Mucosa of descending colon (tissue), 3 donors: ENCODE measurements at regions not wholly inside any gene's neighbourhood (a gene's known extent, or its start where the extent isn't known, plus 50 kb on each side); places are given as distances from the start of the nearest gene placed in this dataset.
A peak's percentile ranks its signal among the peaks of the same experiment; 100 is the strongest.
"Not testable (repeated sequence)": the region's sequence is repeated elsewhere in the genome, so short reads cannot be mapped to it uniquely, and the experiment has no call there.

Experiments
- ATAC-seq: fragments of 200-7000 bp; cut with Tn5 transposase; one replicate; pipeline ENCODE4 v1.9.1; 2020; ENCODE audit warnings: mild to moderate bottlenecking, moderate library complexity
- DNase-seq, 3 donors: peaks; one replicate each; pipeline ENCODE4 v3.0.0-alpha.2; 2020
- H3K36me3 ChIP-seq: fragments of 200-600 bp; one replicate; pipeline ENCODE4 v1.8.0; 2021; ENCODE audit warnings: low read depth, mild to moderate bottlenecking
- H3K4me1 ChIP-seq: fragments of 200-600 bp; one replicate; pipeline ENCODE4 v1.8.0; 2021; ENCODE audit warnings: low read depth, mild to moderate bottlenecking
- H3K4me3 ChIP-seq: fragments of 200-600 bp; one replicate; pipeline ENCODE4 v1.8.0; 2021; ENCODE audit warnings: mild to moderate bottlenecking
- H3K9me3 ChIP-seq: fragments of 200-600 bp; one replicate; pipeline ENCODE4 v1.8.0; 2021; ENCODE audit warnings: mild to moderate bottlenecking
- CTCF ChIP-seq: fragments of 200-600 bp; IDR thresholded peaks from one replicate; pipeline ENCODE4 v1.8.0; 2022; ENCODE audit warnings: antibody characterized with exemption, mild to moderate bottlenecking
- intact Hi-C, 2 donors: fragments of 100-400 bp; cut with DNase I in 1 of 2; cut with micrococcal nuclease in 1 of 2; formaldehyde crosslinking; loops; one replicate each; pipeline versions ENCODE4 v1.11.0 to v1.11.1; 2022; cut with DNase I, micrococcal nuclease
- donor health status: DM: no; HTN: no; CAD: no; lungs with moderate emphysema.
- donor health status: DM: no; HTN: no; CAD: no.
- donor health status: DM: no; HTN: yes; CAD: no.

DNA sequence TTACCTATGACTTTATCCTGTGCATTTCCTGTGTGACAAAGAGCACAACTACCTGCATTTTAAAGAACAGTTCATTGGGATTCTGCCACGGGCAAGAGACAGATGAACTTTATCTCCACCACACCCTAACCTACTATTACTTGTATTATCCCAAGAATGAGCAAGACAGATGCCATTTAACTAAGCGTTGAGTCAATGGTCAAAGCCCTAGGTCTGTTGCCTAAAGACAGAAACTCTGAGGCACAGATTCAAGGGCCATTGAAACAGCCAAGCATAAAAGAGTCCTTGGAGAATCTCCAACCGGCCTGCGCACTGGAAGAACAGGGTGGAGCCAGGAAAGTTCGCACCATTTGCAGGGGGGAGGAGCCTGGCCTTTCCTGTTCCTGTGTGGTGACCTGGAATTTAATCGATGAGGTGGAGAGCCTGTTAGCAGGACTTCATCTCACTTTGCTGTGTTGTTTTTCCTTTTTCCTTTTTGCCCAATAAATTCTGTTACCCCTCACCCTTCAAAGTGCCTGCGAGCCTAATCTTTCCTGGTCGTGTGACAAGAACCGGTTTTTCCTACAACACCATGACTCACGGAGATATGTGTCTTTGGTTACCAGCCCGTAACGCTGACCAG lies 146.4 kb upstream of the DIAPH2 start:
- TF ChIP-seq CTCF: no peak
- Histone ChIP-seq H3K4me1 (no peaks in the 10 kb centered on the region), H3K4me3 (no peak overlapping the region), H3K36me3 (no peaks in the 10 kb centered on the region), H3K9me3 (no peaks in the 10 kb centered on the region)
- intact Hi-C loops: no loop called here
- peak; percentile 38 to 66 (median 47) for DNase-seq
- ATAC-seq: peak; percentile 77

DNA sequence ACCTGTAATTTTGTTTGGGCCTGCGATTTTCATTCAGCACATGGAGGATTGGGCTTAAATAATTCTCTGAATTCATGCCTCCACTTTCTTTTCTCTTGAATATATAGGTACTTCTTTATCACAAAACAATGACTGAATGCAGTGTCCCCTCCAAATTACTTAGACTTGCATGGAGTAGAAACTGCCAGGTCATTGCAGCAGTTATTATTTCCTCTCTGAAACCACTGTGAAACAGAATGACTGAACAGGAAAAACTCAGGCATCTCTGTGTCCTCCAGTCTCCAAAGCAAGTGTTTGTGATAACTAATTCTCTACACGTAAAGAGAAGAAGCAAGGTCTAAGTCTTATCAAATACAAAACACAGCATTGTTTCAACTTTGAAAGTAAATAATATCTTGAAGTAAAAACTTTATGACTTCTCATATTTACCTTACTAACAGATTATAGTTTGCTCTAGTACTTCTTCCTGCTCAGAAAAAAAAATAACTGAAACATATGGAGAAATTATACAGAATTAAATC lies 144.5 kb upstream of the DIAPH2 start:
- DNase-seq (peak in 1 of 3 donors; percentile 6), ATAC-seq (peak; percentile 59)

DNA sequence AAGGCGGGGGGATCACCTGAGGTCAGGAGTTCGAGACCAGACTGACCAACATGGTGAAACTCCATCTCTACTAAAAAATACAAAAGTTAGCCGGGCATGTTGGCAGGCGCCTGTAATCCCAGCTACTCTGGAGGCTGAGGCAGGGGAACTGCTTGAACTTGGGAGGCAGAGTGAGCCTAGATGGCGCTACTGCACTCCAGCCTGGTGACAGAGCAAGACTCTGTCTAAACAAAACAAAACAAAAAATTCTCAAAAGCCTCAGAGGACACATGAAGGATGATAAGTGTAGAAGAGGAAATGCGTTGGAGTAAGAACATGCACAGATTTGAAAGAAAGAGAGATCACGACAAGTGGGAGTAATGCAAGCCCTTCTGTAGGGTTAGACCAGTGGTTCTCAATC lies 138.4 kb upstream of the DIAPH2 start:
- H3K36me3 ChIP-seq, ATAC-seq, H3K9me3 ChIP-seq, H3K4me3 ChIP-seq, intact Hi-C loops, H3K4me1 ChIP-seq: not testable (repeated sequence)
- peak in 2 of 3 donors; percentile 26 to 27 for DNase-seq

More for the DNA sequence above, 144.5 kb upstream of the DIAPH2 start:
- Histone ChIP-seq H3K4me1 (no peaks in the 10 kb centered on the region), H3K9me3 (no peaks in the 10 kb centered on the region), H3K4me3 (no peak overlapping the region), H3K36me3 (no peaks in the 10 kb centered on the region)
- TF ChIP-seq CTCF: no peak
- intact Hi-C loops: no loop called here

GRCh38 chrX:96551322-96551872 lies 133.2 kb upstream of the DIAPH2 start:
- ATAC-seq (no peak), DNase-seq (no peak)
- H3K4me1 ChIP-seq: no peaks in the 10 kb centered on the region
- intact Hi-C loops: no loop called here
- no peaks in the 10 kb centered on the region for H3K9me3 ChIP-seq
- no peak overlapping the region for H3K4me3 ChIP-seq
- TF ChIP-seq CTCF: no peak
- no peaks in the 10 kb centered on the region for H3K36me3 ChIP-seq

DNA sequence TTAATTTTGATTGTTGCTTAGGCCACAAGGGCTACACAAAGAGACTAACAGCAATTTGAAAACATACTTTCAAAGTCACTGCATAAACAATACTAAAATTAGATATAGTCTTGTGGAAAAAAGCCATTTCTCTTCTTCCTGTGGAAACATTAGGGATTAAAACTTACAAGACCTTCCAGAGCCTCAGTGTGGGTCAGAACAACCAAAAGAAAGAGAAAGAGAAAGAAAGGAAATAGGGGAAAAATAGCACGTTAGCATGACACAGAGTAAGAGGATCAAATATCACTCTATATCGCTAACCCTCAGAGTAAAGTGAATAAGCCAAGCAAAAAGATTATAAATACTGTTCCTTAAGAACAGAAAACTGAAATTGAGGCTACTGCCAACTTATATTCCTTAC lies 127.8 kb upstream of the DIAPH2 start:
- DNase-seq: no peak
- Histone ChIP-seq H3K4me1 (no peaks in the 10 kb centered on the region), H3K36me3 (no peaks in the 10 kb centered on the region), H3K9me3 (no peaks in the 10 kb centered on the region), H3K4me3 (no peak overlapping the region)
- TF ChIP-seq CTCF: no peak
- intact Hi-C loops: no loop called here
- ATAC-seq: no peak

DNA sequence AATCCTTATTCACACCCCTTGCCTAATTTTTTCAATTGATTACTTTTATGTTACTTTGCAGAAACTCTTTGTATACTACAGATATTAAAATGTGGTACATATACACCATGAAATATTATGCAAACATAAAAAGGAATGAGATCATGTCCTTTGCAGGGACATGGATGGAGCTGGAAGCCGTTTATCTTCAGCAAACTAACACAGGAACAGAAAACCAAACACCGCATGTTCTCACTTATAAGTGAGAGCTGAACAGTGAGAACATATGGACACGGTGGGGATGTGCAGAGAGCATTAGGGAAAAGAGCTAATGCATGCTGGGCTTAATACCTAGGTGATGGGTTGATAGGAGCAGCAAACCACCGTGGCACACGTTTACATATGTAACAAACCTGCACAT lies 123.5 kb upstream of the DIAPH2 start:
- H3K9me3 ChIP-seq, H3K36me3 ChIP-seq, DNase-seq, H3K4me3 ChIP-seq, ATAC-seq, intact Hi-C loops, H3K4me1 ChIP-seq: not testable (repeated sequence)
